Vagina (tissue), 2 donors: ENCODE measurements at regions not wholly inside any gene's neighbourhood (a gene's known extent, or its start where the extent isn't known, plus 50 kb on each side); places are given as distances from the start of the nearest gene placed in this dataset.

Source experiments
- POLR2A ChIP-seq, 2 donors: fragments of 450-650 bp; IDR thresholded peaks; one replicate each; pipeline ENCODE4 v1.6.1; 2017; ENCODE audit warnings: antibody characterized with exemption in 2 of 2, mild to moderate bottlenecking in 2 of 2, moderate library complexity in 2 of 2
- POLR2AphosphoS5 ChIP-seq, 2 donors: sonication (generic); formaldehyde crosslinking; IDR thresholded peaks; one replicate each; pipeline ENCODE4 v1.9.0; 2017; ENCODE audit warnings: antibody characterized with exemption in 2 of 2, mild to moderate bottlenecking in 2 of 2, low read depth in 1 of 2; ENCODE audit not compliant: insufficient read depth in 1 of 2
- TF ChIP-seq, protein P1 (sequence below), 3 experiments: fragments of 450-650 bp in 2 of 3; fragments of 200-600 bp in 1 of 3; sonication (generic) in 1 of 3; IDR thresholded peaks; one replicate each; pipeline ENCODE4 v1.5.1; 2017 to 2019; ENCODE audit warnings: antibody characterized with exemption in 3 of 3, mild to moderate bottlenecking in 2 of 3, moderate library complexity in 2 of 3

- TF ChIP-seq, protein P1, sequence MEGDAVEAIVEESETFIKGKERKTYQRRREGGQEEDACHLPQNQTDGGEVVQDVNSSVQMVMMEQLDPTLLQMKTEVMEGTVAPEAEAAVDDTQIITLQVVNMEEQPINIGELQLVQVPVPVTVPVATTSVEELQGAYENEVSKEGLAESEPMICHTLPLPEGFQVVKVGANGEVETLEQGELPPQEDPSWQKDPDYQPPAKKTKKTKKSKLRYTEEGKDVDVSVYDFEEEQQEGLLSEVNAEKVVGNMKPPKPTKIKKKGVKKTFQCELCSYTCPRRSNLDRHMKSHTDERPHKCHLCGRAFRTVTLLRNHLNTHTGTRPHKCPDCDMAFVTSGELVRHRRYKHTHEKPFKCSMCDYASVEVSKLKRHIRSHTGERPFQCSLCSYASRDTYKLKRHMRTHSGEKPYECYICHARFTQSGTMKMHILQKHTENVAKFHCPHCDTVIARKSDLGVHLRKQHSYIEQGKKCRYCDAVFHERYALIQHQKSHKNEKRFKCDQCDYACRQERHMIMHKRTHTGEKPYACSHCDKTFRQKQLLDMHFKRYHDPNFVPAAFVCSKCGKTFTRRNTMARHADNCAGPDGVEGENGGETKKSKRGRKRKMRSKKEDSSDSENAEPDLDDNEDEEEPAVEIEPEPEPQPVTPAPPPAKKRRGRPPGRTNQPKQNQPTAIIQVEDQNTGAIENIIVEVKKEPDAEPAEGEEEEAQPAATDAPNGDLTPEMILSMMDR (IDR thresholded peaks at IDR 0.05) = no peak
- TF ChIP-seq POLR2A (IDR thresholded peaks at IDR 0.05) (no peak), POLR2AphosphoS5 (IDR thresholded peaks at IDR 0.05; ENCODE audit: insufficient read depth in 1 of 2, low read depth in 1 of 2) (no peak)
Measured at GRCh38 chr9:79289856-79290255, 281.9 kb upstream of the TLE4 start.
